ENCODE measurements at regions not wholly inside any gene's neighbourhood (a gene's known extent, or its start where the extent isn't known, plus 50 kb on each side); places are given as distances from the start of the nearest gene placed in this dataset.
A peak's percentile ranks its signal among the peaks of the same experiment; 100 is the strongest.
"Not testable (repeated sequence)": the region's sequence is repeated elsewhere in the genome, so short reads cannot be mapped to it uniquely, and the experiment has no call there.

DNA sequence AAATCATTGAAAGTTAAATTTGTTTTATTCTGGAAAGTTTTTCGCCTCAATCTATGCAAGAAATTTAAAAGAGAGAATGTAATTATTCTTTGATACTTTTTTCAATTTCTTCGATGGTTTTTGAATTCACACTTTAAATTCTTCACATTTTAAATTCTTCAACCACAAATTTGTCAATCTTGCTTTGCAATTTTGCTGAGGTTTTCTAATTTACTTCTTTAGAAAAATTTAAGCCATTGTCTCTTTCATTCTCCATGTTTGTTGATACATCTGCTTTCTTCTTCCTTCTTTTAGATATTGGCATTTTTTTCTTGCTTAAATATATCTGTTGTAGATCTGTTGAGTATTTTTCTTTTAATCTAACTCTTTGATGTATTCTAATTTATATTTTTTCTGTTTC is 301.9 kb upstream of the DSEL start:
- no peak for DNase-seq

GRCh38 chr18:67815280-67815679 is 298.8 kb upstream of the DSEL start:
- DNase-seq, result no peak

- DNase-seq, result no peak
These were observed 297.0 kb upstream of the DSEL start for GRCh38 chr18:67813380-67814028.

- no peak for DNase-seq
These were observed 288.7 kb upstream of the DSEL start for GRCh38 chr18:67805261-67805660.

GRCh38 chr18:67794521-67794920 is 278.0 kb upstream of the DSEL start:
- DNase-seq, result no peak

DNA sequence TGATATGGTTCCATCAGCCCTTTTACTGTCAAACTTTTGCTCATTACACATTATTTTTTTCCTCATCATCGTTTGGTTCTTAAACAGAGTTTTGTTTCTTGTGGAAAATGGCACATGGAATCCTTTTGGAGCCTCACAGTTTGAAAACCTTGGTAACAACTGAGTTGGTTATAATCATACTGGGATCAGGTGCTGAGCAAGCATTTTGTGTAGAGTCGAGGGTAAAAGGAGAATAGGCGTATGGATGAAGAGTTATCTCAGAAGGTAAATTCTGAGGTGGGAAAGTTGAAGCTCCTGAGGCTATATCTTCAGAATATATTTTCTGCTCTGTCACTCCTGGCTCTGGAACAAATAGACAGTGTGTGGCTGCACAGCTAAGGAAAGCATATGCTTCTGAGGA is 274.0 kb upstream of the DSEL start:
- DNase-seq, result no peak

GRCh38 chr18:67789165-67789545 is 272.6 kb upstream of the DSEL start:
- DNase-seq, result peak; percentile 21

DNA sequence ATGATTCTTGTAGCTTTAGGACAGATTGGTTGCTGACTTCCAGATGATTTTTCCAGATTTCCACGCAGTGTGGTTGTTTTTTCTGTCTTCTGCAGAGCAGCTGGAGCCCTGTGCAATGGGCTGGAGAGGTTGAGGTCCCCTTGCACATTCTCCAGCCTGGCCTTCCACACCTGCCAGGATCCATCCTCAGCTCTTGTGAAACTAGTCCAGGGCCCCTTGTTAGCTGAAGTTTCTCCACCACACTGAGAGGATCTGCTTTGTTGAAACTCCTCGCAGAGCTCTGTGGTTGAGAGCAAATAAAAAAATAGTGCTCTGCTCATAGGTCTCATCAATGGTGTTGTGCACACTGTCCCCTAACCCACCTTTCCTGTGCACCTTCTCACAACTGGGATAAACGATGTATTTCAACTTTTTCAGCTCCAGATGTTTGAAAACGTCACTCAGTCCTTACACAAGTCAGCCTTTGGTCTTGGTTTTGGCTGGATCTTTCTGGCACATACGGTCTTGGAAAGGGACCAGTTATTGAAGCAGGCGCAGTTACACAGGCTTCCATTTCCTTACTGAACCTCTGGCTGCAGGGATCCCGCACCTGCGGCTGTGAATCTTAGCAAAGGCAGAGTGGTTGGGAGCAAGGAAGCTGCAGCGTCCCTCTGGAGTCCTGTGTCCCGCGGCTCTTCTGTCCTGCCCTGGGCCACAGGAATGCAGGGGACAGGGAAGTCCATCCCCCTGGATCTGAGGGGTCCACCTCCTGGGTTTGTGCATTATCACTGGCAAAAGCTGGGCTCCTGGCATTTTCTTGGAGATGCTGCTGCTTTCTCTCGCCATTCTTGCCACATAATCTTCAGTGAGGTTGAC is 272.0 kb upstream of the DSEL start:
- DNase-seq, result peak; percentile 33

GRCh38 chr18:67783196-67783946 is 266.9 kb upstream of the DSEL start:
- DNase-seq, result no peak

GRCh38 chr18:67778016-67778415 is 261.5 kb upstream of the DSEL start:
- no peak for DNase-seq

GRCh38 chr18:67776929-67777328 is 260.4 kb upstream of the DSEL start:
- no peak for DNase-seq

DNA sequence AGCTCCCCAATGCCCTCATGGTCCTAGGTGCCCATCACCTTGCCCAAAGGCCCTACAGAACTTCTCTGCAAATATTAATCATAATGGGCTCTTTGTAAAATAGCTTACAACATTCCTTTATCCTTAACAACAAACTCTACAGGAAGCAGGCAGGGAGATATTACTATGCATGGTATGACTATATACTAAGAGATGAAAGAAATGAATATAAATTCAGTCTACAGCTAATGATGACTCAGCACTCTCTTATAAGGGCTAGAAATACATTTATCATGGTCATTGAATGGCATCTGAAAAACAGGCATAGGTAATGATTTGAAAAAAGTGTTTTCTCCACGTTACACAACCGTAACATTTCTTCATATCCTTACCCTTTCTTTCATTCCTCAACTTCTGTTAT is 254.8 kb upstream of the DSEL start:
- DNase-seq, result no peak

DNA sequence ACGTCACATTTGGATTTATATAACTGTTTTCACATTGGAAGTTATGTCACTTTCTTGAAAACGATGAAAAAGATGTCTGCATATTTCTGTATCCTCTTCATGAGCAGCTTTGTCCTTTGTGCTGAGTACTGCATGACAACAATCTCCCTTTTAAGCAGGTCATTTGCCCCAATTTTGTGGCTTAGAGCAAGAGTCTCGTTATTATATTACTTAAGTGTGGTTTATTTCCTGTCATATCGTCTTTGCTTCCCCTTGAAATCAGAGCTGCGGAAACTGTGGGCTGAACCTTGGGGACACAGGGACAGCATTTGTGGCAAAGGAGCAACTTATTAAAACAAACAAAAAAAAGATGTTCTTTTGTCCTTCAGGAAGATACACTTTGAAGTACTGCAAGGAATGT is 254.0 kb upstream of the DSEL start:
- DNase-seq, result no peak

DNA sequence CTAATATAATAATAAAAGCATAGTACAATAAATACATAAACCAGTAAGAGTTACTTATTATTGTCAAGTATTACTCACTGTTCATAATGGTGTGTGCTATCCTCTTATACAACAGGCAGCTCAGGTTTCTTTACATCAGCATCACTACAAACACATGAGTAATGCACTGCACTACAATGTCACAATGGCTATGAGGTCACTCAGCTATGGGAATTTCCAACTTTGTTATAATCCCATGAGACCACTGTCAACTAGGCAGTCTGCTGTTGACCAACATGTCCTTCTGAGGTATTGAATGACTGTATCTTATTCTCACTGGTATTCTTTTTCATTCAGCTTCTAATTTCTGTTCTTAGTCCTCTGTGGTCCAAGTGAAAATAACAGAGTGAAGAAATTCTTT is 250.4 kb upstream of the DSEL start:
- DNase-seq, result no peak

- DNase-seq, result not testable (repeated sequence)
These were observed 235.7 kb upstream of the DSEL start for GRCh38 chr18:67752211-67752610.

DNA sequence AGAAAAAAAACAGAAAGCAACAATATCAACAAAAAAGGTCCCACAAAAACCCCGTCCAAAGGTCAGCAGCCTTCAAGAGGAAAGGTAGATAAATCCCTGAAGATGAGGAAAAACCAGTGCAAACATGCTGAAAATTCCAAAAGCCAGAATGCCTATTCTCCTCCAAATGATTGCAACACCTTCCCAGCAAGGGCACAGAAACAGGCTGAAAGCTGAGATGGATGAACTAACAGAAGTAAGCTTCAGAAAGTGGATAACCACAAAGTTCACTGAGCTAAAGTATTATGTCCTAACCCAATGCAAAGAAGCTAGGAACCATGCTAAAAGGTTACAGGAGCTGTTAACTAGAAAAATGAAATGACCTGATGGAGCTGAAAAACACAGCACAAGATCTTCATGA is 226.4 kb upstream of the DSEL start:
- DNase-seq, result no peak

GRCh38 chr18:67742525-67742924 is 226.0 kb upstream of the DSEL start:
- DNase-seq, result peak; percentile 31

DNA sequence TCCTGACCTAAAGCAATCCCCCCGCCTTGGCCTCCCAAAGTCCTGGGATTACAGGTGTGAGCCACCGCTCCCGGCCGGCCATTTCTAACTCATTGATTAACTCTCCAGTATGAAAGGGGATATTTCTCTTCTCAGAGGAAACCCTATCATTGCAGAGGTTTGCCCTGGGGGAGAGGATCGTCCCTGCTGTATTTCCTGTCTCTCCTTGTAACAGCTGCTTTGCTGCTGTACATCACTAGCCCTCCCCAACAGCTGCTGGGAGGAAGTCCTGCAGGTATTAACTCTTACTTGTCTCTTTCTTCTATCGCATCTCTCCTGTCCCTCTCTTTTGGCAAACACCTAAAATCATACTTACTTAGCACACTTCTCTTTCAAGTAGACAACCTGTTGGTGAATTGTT is 219.0 kb upstream of the DSEL start:
- DNase-seq, result peak; percentile 86

DNA sequence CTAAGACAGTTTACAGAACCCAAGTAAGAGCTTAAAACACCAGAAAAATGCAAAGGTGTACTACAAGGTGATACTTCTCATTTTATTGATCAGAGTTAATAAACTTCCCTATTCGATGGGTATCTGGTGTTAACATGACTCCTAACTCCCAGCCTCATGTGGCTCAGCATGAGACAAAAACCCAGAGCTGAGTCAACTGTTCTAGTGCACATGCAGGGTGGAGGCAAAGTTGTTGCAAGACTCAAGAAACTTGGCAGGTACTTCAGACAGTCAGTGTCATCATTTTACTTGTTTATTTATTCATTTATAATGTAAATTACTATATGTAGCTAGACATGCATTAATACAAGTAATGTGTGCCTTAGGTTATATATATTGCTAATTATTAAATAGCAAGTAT is 216.6 kb upstream of the DSEL start:
- DNase-seq, result no peak

GRCh38 chr18:67731851-67732250 is 215.3 kb upstream of the DSEL start:
- DNase-seq, result no peak

DNA sequence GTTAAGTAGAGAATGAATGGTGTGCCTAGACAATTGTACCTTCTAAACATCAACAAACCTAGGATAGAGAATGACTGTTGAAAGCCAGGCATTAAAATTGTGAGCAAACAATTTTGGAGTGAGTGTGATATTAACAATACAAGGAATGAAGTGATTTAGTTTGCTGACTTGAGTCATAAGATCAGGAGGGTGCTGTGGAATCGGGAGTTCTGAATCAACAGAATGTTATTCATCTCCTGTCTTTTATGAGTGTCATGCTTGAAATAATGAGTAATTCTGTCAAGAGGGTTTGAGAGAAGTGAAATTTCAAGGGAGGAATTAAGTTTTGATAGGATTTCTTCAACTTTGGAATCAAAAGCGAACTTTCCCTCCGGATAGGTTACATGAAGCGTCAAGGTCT is 214.4 kb upstream of the DSEL start:
- no peak for DNase-seq

DNA sequence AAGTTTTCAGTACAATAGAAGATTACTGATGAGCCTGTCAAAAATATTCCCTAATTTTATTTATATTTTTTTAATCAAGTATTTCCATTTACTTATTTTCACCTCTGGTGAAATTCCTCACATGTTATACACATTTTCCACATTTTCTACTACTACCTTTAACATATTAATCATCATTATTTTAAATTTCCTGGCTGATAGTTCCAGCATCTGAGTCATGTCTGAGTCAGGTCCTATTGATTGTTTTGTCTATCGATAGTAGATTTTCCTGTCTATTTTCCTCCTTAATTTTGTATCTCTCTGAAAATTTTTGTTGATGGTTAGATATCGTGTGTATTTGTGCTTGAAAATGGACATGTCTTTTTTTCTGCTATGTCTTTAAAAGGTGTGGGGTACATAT is 211.8 kb upstream of the DSEL start:
- DNase-seq, result no peak

DNA sequence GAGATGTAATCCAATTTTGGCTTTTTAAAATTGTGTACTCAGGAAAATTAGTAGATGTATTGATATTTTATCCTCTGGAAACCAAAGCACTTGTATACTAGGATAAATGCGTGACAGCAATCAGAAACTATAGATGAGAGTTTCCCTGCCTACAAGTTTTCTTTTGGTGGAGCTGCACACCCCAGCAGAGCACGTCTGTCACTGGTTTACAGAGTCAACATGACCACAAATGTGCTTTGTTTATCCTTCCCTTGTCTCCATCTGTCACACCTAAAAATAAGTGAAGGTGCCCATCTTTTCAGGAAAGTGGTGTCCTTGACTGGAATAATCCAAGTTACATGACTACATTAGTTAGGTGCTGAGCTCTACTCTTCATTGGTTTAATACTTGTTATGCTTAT is 210.4 kb upstream of the DSEL start:
- DNase-seq, result no peak

GRCh38 chr18:67717800-67718199 is 201.3 kb upstream of the DSEL start:
- no peak for DNase-seq
